HG03575 (cell line): ENCODE measurements at regions not wholly inside any gene's neighbourhood (a gene's known extent, or its start where the extent isn't known, plus 50 kb on each side); places are given as distances from the start of the nearest gene placed in this dataset.
A peak's percentile ranks its signal among the peaks of the same experiment; 100 is the strongest.

ENCODE experiments used
- ATAC-seq: cut with Tn5 transposase; IDR thresholded peaks from one replicate; pipeline ENCODE4 v1.9.1; 2021; ENCODE audit not compliant: unreplicated experiment, insufficient number of reproducible peaks, low FRiP score; ENCODE audit errors: extremely low read depth

- ATAC-seq: no peak
These were observed 894.4 kb downstream of the BCL11A start for GRCh38 chr2:59658906-59659635.

GRCh38 chr2:59655809-59656208 lies 897.6 kb downstream of the BCL11A start:
- ATAC-seq: no peak

GRCh38 chr2:59654710-59655109 lies 898.7 kb downstream of the BCL11A start:
- no peak for ATAC-seq

- ATAC-seq: no peak
These were observed 900.3 kb downstream of the BCL11A start for GRCh38 chr2:59653164-59653563.

GRCh38 chr2:59630789-59631188 lies 922.7 kb downstream of the BCL11A start:
- ATAC-seq: no peak

GRCh38 chr2:59627599-59627998 lies 925.9 kb downstream of the BCL11A start:
- no peak for ATAC-seq

GRCh38 chr2:59622599-59623308 lies 930.7 kb downstream of the BCL11A start:
- no peak for ATAC-seq

- ATAC-seq: no peak
These were observed 949.3 kb downstream of the BCL11A start for GRCh38 chr2:59604123-59604522.

- peak; percentile 77 for ATAC-seq
These were observed 958.7 kb downstream of the BCL11A start for GRCh38 chr2:59594671-59595222.

GRCh38 chr2:59590798-59591197 lies 962.7 kb downstream of the BCL11A start:
- ATAC-seq: no peak

- ATAC-seq: no peak
These were observed 963.6 kb downstream of the BCL11A start for GRCh38 chr2:59589881-59590280.

GRCh38 chr2:59588286-59588685 lies 965.2 kb downstream of the BCL11A start:
- ATAC-seq: no peak

- no peak for ATAC-seq
These were observed 967.3 kb downstream of the BCL11A start for GRCh38 chr2:59586176-59586575.

- ATAC-seq: no peak
These were observed 967.8 kb downstream of the BCL11A start for GRCh38 chr2:59585655-59586054.

- no peak for ATAC-seq
These were observed 968.5 kb downstream of the BCL11A start for GRCh38 chr2:59584958-59585357.

GRCh38 chr2:59583173-59583765 lies 970.2 kb downstream of the BCL11A start:
- no peak for ATAC-seq

GRCh38 chr2:59578349-59578748 lies 975.1 kb downstream of the BCL11A start:
- no peak for ATAC-seq

GRCh38 chr2:59575191-59575590 lies 978.3 kb downstream of the BCL11A start:
- no peak for ATAC-seq

GRCh38 chr2:59572227-59572626 lies 981.2 kb downstream of the BCL11A start:
- no peak for ATAC-seq

- no peak for ATAC-seq
These were observed 982.6 kb downstream of the BCL11A start for GRCh38 chr2:59570818-59571217.
